ENCODE measurements at regions not wholly inside any gene's neighbourhood (a gene's known extent, or its start where the extent isn't known, plus 50 kb on each side); places are given as distances from the start of the nearest gene placed in this dataset.
"Not testable (repeated sequence)": the region's sequence is repeated elsewhere in the genome, so short reads cannot be mapped to it uniquely, and the experiment has no call there.

- DNase-seq (ENCODE audit: low spot score) = no peak
Measured at GRCh38 chr12:46087916-46088439, 97.6 kb upstream of the SCAF11 start.

- peak; percentile 56 for DNase-seq (ENCODE audit: low spot score)
Measured at GRCh38 chr12:46084666-46085631, 94.6 kb upstream of the SCAF11 start.

- no peak for DNase-seq (ENCODE audit: low spot score)
Measured at GRCh38 chr12:46082490-46083200, 92.3 kb upstream of the SCAF11 start.

- DNase-seq (ENCODE audit: low spot score) = no peak
Measured at GRCh38 chr12:46073321-46073720, 82.9 kb upstream of the SCAF11 start.

- peak; percentile 80 for DNase-seq (ENCODE audit: low spot score)
Measured at GRCh38 chr12:46071769-46072624, 81.6 kb upstream of the SCAF11 start.

- no peak for DNase-seq (ENCODE audit: low spot score)
Measured at GRCh38 chr12:46071335-46071734, 81.0 kb upstream of the SCAF11 start.

- DNase-seq (ENCODE audit: low spot score) = no peak
Measured at GRCh38 chr12:46067094-46067493, 76.7 kb upstream of the SCAF11 start.

- DNase-seq (ENCODE audit: low spot score) = no peak
Measured at GRCh38 chr12:46065412-46066166, 75.2 kb upstream of the SCAF11 start.

GRCh38 chr12:46064548-46064947, 74.2 kb upstream of the SCAF11 start:
- DNase-seq (ENCODE audit: low spot score) = no peak

- not testable (repeated sequence) for DNase-seq (ENCODE audit: low spot score)
Measured at GRCh38 chr12:46058697-46059096, 68.3 kb upstream of the SCAF11 start.

- DNase-seq (ENCODE audit: low spot score) = no peak
Measured at GRCh38 chr12:46050805-46051204, 60.4 kb upstream of the SCAF11 start.

GRCh38 chr12:46049665-46050064, 59.3 kb upstream of the SCAF11 start:
- no peak for DNase-seq (ENCODE audit: low spot score)

GRCh38 chr12:46046436-46046835, 56.1 kb upstream of the SCAF11 start:
- no peak for DNase-seq (ENCODE audit: low spot score)

GRCh38 chr12:46043972-46044520, 53.7 kb upstream of the SCAF11 start:
- DNase-seq (ENCODE audit: low spot score) = no peak
